ENCODE measurements at regions not wholly inside any gene's neighbourhood (a gene's known extent, or its start where the extent isn't known, plus 50 kb on each side); places are given as distances from the start of the nearest gene placed in this dataset.

- ChIA-PET POLR2A (no interaction called here), CTCF (ENCODE audit: low intra/inter-chr PET ratio, low total read pairs) (no interaction called here)
- H3K9ac ChIP-seq (ENCODE audit: insufficient read depth, low read depth, low read length), result no peak overlapping the region
- intact Hi-C loops (cut with micrococcal nuclease; ENCODE audit: unreplicated experiment) (no loop called here), in situ Hi-C loops (cut with HindIII; ENCODE audit: extremely low pct_ligation_motif_present, low pct_unique_long_range_greater_than_20kb) (no loop called here)
- 57% methylated on average over 2 of the region's 2 CpGs for WGBS (ENCODE audit: low lambda C conversion rate)
- no peak for FAIRE-seq
- H3K4me1 ChIP-seq (ENCODE audit: insufficient read depth, low read length), result no peaks in the 10 kb centered on the region
- H3K4me2 ChIP-seq (ENCODE audit: low read depth, low read length), result no peak overlapping the region
- H3K9me3 ChIP-seq (ENCODE audit: low read length), result no peaks in the 10 kb centered on the region
- no peak overlapping the region for H3K27ac ChIP-seq (ENCODE audit: extremely low read length, insufficient read depth, low read length)
- TF ChIP-seq KDM2A (CRISPR knock-in tag; IDR thresholded peaks at IDR 0.05; ENCODE audit: borderline replicate concordance, low read depth) (no peak), ELF3 (CRISPR knock-in tag; IDR thresholded peaks at IDR 0.05) (no peak), ZFP62 (CRISPR knock-in tag; IDR thresholded peaks at IDR 0.05) (no peak), MXD3 (CRISPR knock-in tag; IDR thresholded peaks at IDR 0.05) (no peak), ZNF557 (CRISPR knock-in tag; IDR thresholded peaks at IDR 0.05) (no peak), ZBTB42 (CRISPR knock-in tag; IDR thresholded peaks at IDR 0.05) (no peak), CREB3 (CRISPR knock-in tag; IDR thresholded peaks at IDR 0.05) (no peak), CBX1 (IDR thresholded peaks at IDR 0.05; ENCODE audit: low read depth) (no peak), NFAT5 (CRISPR knock-in tag; IDR thresholded peaks at IDR 0.05) (no peak), SMAD1 (CRISPR knock-in tag; IDR thresholded peaks at IDR 0.05; ENCODE audit: borderline replicate concordance, low read depth) (no peak), CSRNP1 (CRISPR knock-in tag; IDR thresholded peaks at IDR 0.05) (no peak), MIXL1 (CRISPR knock-in tag; IDR thresholded peaks at IDR 0.05) (no peak), KLF6 (CRISPR knock-in tag; IDR thresholded peaks at IDR 0.05) (no peak), ZBTB26 (CRISPR knock-in tag; IDR thresholded peaks at IDR 0.05; ENCODE audit: borderline replicate concordance) (no peak)
- BruUV-seq (replicated peaks), result no TSS peak
- no peaks in the 10 kb centered on the region for H3K79me2 ChIP-seq (ENCODE audit: insufficient read depth, low read length)
- H2AFZ ChIP-seq (ENCODE audit: low read length), result no peak overlapping the region
- H4K20me1 ChIP-seq (ENCODE audit: insufficient read depth, low read length), result no peaks in the 10 kb centered on the region
- no peak for ATAC-seq
- no peaks in the 10 kb centered on the region for H3K36me3 ChIP-seq (replicated peaks in 1 of 2; ENCODE audit: control insufficient read depth in 1 of 2, insufficient read depth in 2 of 2, low read length in 2 of 2)
- no peak for DNase-seq (ENCODE audit: low spot score)
- no peaks in the 10 kb centered on the region for H3K27me3 ChIP-seq (ENCODE audit: control insufficient read depth in 1 of 2, insufficient read depth in 2 of 2, low read length in 2 of 2)
- no peak overlapping the region for H3K4me3 ChIP-seq (replicated peaks in 1 of 3; ENCODE audit: insufficient read depth in 1 of 3, low read depth in 2 of 3, low read length in 3 of 3)
Measured at GRCh38 chr12:24630856-24631255, 318.0 kb downstream of the BCAT1 start.

All from HepG2 (cell line).